Activated CD4-positive, CD25-positive, alpha-beta regulatory T cell treated with anti-CD3 and anti-CD28 coated beads, Interleukin-2, amount 50 U/mL, for 72 hours (primary cell): ENCODE measurements at regions not wholly inside any gene's neighbourhood (a gene's known extent, or its start where the extent isn't known, plus 50 kb on each side); places are given as distances from the start of the nearest gene placed in this dataset.
"Not testable (repeated sequence)": the region's sequence is repeated elsewhere in the genome, so short reads cannot be mapped to it uniquely, and the experiment has no call there.

Source experiments
- DNase-seq: peaks from one replicate; pipeline ENCODE4 v3.0.0; 2021

DNA sequence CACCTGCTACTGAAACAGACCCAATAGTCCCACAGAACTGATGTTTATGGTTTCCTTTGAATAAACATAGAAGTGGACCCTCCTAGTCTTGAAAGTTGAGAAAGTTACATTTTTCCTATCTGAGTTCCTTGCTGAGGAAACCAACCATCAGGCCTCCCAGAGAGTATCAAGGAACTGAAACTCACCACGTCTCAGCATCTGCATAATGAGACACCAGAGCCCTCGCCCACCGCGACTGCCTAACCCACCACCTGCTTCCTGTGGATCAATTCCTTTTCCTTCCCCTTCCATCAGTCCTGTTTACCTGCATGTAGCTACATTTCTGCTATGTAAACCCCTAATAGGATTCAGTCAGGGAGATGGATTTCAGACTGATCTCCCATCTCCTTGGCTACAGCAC, 443.2 kb upstream of the TMEM132C start:
- DNase-seq = no peak

DNA sequence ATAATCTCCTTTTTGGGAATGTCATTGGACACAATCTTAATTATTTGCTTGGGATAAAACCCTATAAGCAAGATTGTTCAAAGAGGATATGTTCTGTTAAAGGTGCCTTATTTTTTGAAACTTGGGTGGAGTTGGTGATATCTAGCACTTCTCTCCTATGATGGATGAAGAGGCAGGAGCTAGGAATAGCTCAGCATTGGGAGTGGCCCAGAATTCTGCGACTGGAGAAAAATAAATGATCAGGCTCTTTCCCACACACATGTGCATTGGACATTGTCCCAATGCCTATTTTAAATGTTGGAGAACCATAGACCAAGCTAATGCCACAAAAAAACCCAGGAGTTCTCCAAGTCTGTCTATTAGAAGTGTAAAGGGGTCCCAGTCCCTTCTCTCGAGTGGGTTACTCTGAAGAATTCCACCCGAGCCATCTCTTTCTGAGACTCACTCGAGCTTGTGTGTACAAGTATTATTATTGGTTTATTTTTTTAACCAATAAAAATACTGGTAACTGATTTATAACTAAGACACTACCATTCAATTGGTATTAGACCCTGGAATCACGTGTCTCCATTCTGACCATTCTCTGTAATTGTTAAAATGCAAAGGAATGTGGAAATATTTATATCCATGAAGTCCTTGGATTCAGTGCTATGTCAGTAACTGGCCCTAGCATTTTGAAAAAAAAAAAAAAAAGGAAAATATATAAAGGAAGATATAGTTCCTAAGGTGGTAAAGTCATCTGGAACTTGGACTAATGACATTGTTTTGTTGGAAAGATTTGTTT, 437.5 kb upstream of the TMEM132C start:
- no peak for DNase-seq

- DNase-seq = no peak
These were observed 436.9 kb upstream of the TMEM132C start for GRCh38 chr12:127830065-127830460.

GRCh38 chr12:127830730-127831129, 436.2 kb upstream of the TMEM132C start:
- DNase-seq = no peak

GRCh38 chr12:127832172-127832571, 434.8 kb upstream of the TMEM132C start:
- DNase-seq = no peak

- not testable (repeated sequence) for DNase-seq
These were observed 430.2 kb upstream of the TMEM132C start for GRCh38 chr12:127836802-127837201.

DNA sequence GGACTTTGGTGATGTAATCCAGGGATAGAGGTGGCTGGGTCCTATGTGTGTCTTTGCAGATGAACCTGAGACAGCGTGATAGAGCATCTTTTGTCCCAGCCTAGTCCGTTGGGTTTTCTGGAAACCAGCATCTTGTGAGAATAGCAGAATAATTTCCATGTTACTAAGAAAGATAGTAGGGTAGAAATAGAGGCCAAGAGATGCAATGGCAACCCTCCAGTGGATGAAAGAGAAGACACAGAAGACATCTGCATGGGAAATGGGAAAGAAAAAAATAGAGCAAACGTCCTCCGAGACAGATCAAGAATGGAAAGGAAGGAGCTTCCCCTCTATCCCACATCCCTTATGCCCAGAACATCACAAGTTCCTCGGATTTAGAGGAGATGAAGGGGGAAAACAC, 409.3 kb upstream of the TMEM132C start:
- no peak for DNase-seq

DNA sequence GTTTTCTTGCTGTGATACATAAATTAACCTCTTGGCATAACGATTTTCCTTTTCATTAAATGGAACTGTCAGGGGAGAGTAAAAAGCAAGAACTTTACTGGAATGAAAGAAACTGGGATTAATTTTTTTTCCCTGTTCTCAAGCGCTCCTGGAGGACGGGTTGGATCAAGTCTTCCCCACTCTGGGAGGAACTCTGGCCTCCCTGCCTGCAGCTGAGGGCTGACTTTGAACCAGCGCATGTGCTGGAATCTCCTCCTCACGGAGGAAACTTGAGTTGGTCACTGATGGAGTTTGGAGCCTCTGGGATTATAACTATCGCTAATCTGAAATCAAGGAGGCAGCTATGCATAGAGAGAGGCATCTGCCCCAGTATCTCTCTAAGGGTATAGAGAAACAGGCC, 406.4 kb upstream of the TMEM132C start:
- no peak for DNase-seq

DNA sequence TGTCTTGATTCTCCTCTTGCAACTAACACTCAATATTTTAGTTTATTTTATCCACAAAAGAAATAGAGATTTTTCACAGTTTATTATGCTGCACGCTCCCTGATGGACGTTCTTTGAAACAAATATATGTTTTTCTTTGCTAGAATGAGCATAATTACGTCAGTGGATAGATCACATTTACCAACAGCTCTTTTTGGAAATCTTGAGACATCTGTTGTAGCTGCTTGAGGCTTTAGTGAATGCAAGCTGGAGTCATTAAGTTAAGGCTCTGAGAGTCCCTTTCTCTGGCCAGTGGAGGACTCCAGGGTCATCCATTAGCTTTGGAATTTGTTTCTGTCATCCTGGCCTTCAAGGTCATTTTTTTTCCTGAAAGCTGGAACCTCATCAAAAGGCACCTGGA, 405.6 kb upstream of the TMEM132C start:
- no peak for DNase-seq

DNA sequence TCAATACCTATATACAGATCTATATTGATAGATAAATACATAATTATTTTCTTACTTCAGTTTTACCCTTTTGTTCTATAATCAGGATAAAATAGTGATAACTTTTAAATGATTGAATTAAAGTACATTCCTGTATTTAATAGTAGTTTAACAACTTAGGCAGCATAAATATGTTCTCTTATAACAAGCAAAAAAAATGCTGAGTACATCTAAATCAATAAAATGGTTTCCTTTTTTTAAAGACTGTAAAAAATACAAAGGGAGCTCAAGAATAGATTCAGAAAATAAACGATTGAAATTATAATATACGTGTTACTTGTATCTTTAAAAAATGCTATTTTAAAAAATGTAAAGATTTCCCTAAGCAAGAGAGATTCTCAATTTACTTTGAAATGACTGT, 393.7 kb upstream of the TMEM132C start:
- DNase-seq = no peak

DNA sequence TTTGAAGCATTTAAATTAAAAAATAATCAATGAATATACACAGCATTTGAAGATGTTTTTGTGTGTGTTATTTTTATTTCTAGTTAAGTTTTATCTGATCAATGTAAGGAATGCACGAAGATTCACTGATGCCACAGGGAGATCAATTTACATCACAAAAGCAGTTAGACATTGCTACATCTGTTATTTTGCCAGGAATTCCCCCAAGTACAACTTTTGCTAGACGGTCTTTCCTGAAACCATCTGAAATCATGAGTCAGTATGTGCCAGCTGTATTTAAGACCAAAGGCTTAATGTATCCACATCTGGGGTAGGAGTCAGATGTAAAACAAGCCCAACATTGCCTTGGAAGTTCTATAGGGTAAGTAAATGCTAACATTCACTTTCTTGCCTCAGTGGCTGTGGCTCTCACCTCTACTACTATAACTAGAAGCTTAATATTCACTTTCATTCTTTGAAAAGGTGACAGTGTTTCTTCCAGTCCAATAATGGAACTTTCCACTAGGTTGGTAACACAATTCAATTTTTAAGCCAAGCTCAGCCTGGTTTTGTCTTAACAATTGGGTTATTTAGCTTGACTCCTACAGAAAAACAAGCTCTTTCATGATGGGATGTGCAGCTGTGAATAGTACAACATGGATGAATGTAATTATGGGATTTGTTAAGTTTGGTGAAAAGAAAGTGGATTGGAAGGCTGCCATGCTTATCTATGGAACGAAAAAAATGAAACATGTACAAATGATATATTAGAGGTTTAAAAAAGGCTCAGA, 385.4 kb upstream of the TMEM132C start:
- no peak for DNase-seq

DNA sequence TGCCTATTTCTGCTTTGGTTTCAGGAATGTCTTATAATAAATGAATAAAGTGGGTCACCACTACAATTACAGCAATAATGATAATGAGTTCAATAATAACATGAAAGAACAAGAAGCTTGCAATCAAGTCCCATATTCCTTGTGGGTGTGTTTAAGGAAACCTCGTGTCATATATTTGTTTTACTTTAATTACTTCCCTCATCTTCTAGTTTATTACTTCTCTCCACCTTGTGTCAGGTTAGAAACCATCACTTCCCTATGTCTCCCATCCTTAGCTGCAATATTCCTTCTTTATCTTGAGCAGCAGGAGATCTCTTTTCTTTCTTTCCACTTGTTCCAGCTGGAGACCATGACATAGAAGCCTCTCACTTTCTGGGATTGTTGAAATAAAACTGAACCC, 384.0 kb upstream of the TMEM132C start:
- no peak for DNase-seq

- DNase-seq = no peak
These were observed 380.8 kb upstream of the TMEM132C start for GRCh38 chr12:127885954-127886750.

GRCh38 chr12:127886827-127887226, 380.1 kb upstream of the TMEM132C start:
- no peak for DNase-seq

- DNase-seq = no peak
These were observed 377.8 kb upstream of the TMEM132C start for GRCh38 chr12:127888943-127889719.

DNA sequence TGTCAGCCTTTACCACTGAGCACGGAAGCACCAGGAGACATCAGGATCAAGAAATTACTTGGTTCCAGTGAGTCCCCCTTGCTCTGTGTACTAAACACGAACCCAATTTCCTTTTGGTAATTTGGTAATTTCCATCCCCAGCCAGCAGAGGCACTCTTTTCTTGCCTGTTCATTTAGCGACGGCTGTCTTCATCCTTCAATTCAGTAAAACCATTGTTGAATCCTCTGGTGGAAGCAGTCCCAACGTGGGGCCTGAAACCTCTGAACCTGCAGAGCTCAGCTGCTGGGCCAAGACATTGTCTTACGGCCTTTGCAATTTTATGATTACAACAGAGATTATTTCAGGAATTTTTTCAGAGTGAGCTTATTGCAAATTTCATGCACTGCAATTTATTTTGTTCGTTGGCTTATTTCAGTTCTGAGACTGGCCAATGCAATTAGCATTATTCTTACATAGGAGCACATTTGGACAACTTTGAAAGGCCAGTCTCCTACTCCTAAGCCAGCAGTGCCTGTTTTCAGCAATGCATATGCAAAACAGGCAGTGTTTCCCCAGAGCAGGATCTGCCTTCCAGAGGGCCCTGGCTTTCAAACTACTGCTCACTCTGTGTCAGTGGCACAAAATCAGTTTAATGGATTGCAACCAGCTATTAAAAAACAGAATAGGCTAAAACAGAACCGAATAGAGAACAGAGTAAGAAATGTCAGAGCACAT, 372.9 kb upstream of the TMEM132C start:
- no peak for DNase-seq

GRCh38 chr12:127896661-127897060, 370.3 kb upstream of the TMEM132C start:
- DNase-seq = no peak

- no peak for DNase-seq
These were observed 368.4 kb upstream of the TMEM132C start for GRCh38 chr12:127898616-127899015.

- DNase-seq = no peak
These were observed 367.0 kb upstream of the TMEM132C start for GRCh38 chr12:127899971-127900370.

DNA sequence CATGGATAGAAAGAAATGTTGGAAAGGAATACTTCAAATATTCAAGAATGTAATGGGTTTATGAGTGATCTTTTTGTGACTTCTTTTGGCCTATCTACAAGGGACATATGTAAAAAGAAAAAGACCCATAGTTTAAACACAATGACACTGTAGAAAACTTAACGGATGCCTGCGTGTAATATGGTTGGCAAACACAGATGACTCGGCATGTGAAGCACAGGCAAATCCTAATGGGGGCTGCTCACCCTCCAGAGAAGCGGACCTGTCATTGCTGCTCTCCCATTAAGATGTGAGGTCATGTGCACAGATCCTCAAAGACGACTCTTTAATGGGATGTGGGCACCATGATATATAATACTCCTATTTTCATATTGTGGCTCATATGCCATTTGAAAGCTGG, 366.6 kb upstream of the TMEM132C start:
- DNase-seq = no peak

- DNase-seq = no peak
These were observed 363.8 kb upstream of the TMEM132C start for GRCh38 chr12:127903146-127903545.

DNA sequence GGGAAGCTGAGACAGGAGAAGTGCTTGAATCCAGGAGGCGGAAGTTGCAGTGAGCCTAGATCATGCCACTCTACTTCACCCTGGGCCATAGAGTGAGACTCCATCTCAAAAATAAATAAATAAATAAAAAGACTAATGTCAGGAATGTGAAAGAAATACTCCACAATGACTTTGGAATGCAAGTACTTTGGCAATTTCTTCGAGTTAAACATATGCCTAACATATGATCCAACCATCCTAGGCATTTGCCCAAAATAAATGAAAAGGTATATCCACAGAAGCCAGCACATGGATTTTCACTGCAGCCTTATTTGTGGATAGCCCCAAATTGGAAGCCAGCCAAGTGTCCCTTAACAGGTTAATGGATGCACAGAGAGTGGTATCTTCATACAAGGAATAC, 357.9 kb upstream of the TMEM132C start:
- DNase-seq = no peak
